NB4 (cell line): ENCODE measurements at regions not wholly inside any gene's neighbourhood (a gene's known extent, or its start where the extent isn't known, plus 50 kb on each side); places are given as distances from the start of the nearest gene placed in this dataset.

Experiments used
- DNase-seq: peaks from one replicate; pipeline ENCODE4 v3.0.0; 2010; ENCODE audit warnings: low read depth
- H3K4me3 ChIP-seq: one replicate; pipeline ENCODE4 v1.5.1; 2011; ENCODE audit warnings: mild to moderate bottlenecking, low read depth, low read length, moderate library complexity
- CTCF ChIP-seq: IDR thresholded peaks from one replicate; pipeline ENCODE4 v1.5.1; 2012; ENCODE audit warnings: low read depth, low read length
- MAX ChIP-seq: IDR thresholded peaks from 2 replicates; pipeline ENCODE4 v1.6.1; 2011; ENCODE audit warnings: low read depth, low read length
- MYC ChIP-seq: IDR thresholded peaks from 2 replicates; pipeline ENCODE4 v1.6.1; 2011; ENCODE audit warnings: low read depth, low read length
- POLR2A ChIP-seq: IDR thresholded peaks from 2 replicates; pipeline ENCODE4 v1.6.1; 2011; ENCODE audit warnings: mild to moderate bottlenecking; ENCODE audit not compliant: insufficient read length; ENCODE audit errors: extremely low read depth

DNA sequence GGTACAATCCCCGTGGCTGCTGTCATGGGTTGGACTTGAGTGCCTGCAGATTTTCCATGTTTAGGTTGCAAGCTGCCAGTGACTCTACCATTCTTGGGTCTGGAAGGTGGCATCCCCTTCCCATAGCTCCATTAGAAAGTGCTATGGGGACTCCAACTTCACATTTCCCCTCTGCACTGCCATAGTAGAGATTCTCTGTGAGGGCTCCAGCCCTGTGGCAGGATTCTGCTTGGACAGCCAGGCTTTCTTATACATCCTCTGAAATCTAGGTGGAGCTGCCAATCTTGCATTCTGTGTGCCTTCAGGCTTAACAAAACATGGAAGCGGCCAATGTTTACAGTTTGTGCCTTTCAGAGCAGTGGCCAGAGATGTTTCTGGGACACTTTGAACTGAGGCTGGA lies 636.2 kb downstream of the SLITRK6 start:
- TF ChIP-seq MYC (no peak), MAX (no peak), POLR2A (no peak), CTCF (no peak)
- no peak for DNase-seq
- no peak overlapping the region for H3K4me3 ChIP-seq

DNA sequence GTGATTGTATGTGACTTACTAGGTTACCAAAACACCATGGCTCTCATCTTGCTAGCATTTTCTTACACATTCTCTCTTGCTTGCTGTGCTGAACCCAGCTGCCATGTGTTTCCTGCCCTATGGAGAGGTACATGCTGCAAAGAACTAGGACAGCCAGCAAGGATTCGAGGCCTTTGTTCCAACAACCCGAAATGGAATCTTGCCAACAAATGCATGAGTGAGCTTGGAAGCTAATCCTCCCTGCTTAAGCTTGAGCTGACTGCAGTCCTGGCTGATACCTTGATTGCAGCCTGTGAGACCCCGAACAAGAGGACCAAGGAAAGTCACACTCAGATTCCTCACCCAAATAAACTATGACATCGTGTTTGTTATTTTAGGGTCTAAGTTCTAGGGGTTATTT lies 651.2 kb downstream of the SLITRK6 start:
- H3K4me3 ChIP-seq = no peak overlapping the region
- DNase-seq = no peak
- TF ChIP-seq MAX (no peak), CTCF (no peak), POLR2A (no peak), MYC (no peak)

GRCh38 chr13:85142351-85142927 lies 656.8 kb downstream of the SLITRK6 start:
- no peak overlapping the region for H3K4me3 ChIP-seq
- no peak for DNase-seq
- TF ChIP-seq MYC (no peak), POLR2A (no peak), MAX (no peak), CTCF (no peak)

DNA sequence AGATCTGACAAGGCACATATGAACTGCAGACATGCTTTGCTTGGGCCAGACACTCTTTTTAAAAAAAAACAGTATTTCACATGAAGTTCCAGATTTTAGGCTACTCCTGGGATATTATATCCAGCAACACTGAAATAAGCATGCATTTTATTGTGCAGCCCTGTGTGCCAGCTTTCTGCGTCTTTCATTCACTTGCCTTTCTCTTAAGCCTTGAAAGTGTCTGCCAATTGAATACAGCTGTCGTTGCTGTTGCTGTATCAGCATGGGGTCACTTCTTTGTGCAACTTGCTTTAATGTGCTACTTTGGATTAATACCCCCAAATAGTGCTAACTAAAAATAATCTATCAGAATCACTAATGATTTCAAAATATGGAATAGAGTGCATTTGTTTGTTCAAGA lies 657.8 kb downstream of the SLITRK6 start:
- no peak for TF ChIP-seq MYC
- TF ChIP-seq CTCF = no peak
- TF ChIP-seq MAX = no peak
- no peak for TF ChIP-seq POLR2A
- no peak for DNase-seq
- H3K4me3 ChIP-seq = no peak overlapping the region

DNA sequence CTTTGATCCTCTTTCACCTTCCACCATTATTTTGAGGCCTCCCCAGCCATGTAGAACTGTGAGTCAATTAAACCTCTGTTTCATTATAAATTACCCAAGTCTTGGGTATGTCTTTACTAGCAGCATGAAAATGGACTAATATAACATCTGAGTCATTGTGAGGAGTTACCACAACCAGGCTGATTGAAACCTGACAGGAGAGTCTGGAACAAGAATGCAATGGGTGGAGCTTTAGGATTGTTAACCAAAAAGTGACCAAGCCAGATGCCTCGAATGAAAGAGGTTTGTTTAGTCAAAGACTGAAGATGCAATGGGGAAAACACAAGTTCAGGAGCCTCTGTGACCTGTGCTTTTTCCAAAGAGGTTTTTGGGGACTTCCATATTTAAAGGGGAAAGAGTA lies 659.0 kb downstream of the SLITRK6 start:
- DNase-seq = no peak
- TF ChIP-seq POLR2A (no peak), MYC (no peak), CTCF (no peak), MAX (no peak)
- no peak overlapping the region for H3K4me3 ChIP-seq
